ENCODE measurements at regions not wholly inside any gene's neighbourhood (a gene's known extent, or its start where the extent isn't known, plus 50 kb on each side); places are given as distances from the start of the nearest gene placed in this dataset.
A peak's percentile ranks its signal among the peaks of the same experiment; 100 is the strongest.

DNA sequence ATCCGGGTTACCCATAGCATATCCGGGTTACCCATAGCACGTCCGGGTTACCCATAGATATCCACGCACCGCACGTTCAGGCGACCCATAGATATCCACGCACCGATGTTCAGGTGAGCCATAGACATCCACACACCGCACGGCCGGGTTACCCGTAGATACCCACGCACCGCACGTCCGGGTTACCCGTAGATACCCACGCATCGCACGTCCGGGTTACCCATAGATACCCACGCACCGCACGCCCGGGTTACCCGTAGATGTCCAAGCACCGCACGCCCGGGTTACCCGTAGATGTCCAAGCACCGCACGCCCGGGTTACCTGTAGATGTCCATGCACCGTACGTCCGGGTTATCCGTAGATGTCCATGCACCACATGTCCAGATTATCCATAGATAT lies 60.3 kb upstream of the SYT1 start:
- Histone ChIP-seq H4K8ac (ENCODE audit: low read length) (peak overlapping the region; percentile 28), H3K23ac (ENCODE audit: low read length in 2 of 2) (no peak overlapping the region), H3K36me3 (ENCODE audit: control insufficient read depth in 1 of 2, insufficient read depth in 2 of 2, low read depth in 1 of 2, low read length in 2 of 2) (no peaks in the 10 kb centered on the region), H3K4ac (ENCODE audit: low read depth in 1 of 2, low read length in 2 of 2) (no peak overlapping the region), H2AFZ (ENCODE audit: low read depth, low read length) (no peak overlapping the region), H3K18ac (ENCODE audit: low read depth in 1 of 2, low read length in 2 of 2) (no peak overlapping the region), H2AK5ac (ENCODE audit: low read length, severe bottlenecking) (no peak overlapping the region), H2BK15ac (ENCODE audit: low read depth, poor library complexity, severe bottlenecking) (no peak overlapping the region), H3K9ac (ENCODE audit: low read length) (no peak overlapping the region), H3K27ac (ENCODE audit: low read length, poor library complexity, severe bottlenecking) (no peak overlapping the region), H3K79me1 (replicated peaks; ENCODE audit: low read length, poor library complexity, severe bottlenecking) (no peaks in the 10 kb centered on the region), H3K4me2 (ENCODE audit: low read length, poor library complexity, severe bottlenecking) (no peak overlapping the region), H3K9me3 (ENCODE audit: control insufficient read depth, low read length) (no peaks in the 10 kb centered on the region), H3K27me3 (ENCODE audit: control insufficient read depth in 1 of 2, insufficient read depth in 1 of 2, low read length in 2 of 2) (no peaks in the 10 kb centered on the region), H3K4me1 (ENCODE audit: control insufficient read depth, insufficient read depth, low read depth, low read length) (no peaks in the 10 kb centered on the region), H3K4me3 (ENCODE audit: insufficient read depth in 1 of 2, low read depth in 1 of 2, low read length in 2 of 2) (no peak overlapping the region), H2BK5ac (ENCODE audit: low read depth, low read length, poor library complexity, severe bottlenecking) (no peak overlapping the region), H4K91ac (ENCODE audit: low read length) (peak overlapping the region; percentile 7), H3K14ac (ENCODE audit: low read length in 2 of 2) (no peak overlapping the region), H2BK12ac (ENCODE audit: low read length in 2 of 2) (no peak overlapping the region), H2BK120ac (ENCODE audit: low read depth, low read length) (no peak overlapping the region)
- 93% methylated on average over 39 of the region's 39 CpGs for WGBS
- no peak for DNase-seq

Data from mesenchymal stem cell (in vitro differentiated cells and primary cell).